Astrocyte (in vitro differentiated cells and primary cell): ENCODE measurements at regions not wholly inside any gene's neighbourhood (a gene's known extent, or its start where the extent isn't known, plus 50 kb on each side); places are given as distances from the start of the nearest gene placed in this dataset.

Source experiments
- EZH2 ChIP-seq: IDR thresholded peaks from 2 replicates; pipeline ENCODE4 v1.6.1; 2012; ENCODE audit warnings: mild to moderate bottlenecking, low read length, inconsistent platforms; ENCODE audit not compliant: insufficient read depth
- TF ChIP-seq, protein P1 (sequence below): IDR thresholded peaks from 2 replicates; pipeline ENCODE4 v1.5.1; 2011; ENCODE audit warnings: low read depth, mild to moderate bottlenecking, inconsistent platforms, low read length, moderate library complexity; ENCODE audit not compliant: insufficient read depth

DNA sequence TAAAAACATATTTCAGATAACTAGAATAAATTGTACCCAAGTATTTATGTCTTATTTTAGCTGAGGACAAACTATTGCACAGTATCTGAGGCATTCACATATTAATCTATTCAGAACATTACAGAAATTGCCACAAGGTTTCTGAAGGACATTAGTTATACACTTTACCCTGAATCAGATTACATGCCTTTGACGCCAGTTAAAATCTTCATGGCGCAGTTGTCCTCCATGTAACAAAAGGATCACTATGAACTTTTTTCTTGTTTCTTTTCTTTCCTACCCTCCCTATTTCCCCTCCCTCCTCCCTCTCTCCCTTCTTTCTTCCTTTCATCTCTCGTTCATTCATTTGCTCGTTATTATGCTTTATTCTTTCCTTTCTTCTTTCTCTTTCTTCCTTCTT is 176.6 kb upstream of the KITLG start:
- TF ChIP-seq, protein P1, sequence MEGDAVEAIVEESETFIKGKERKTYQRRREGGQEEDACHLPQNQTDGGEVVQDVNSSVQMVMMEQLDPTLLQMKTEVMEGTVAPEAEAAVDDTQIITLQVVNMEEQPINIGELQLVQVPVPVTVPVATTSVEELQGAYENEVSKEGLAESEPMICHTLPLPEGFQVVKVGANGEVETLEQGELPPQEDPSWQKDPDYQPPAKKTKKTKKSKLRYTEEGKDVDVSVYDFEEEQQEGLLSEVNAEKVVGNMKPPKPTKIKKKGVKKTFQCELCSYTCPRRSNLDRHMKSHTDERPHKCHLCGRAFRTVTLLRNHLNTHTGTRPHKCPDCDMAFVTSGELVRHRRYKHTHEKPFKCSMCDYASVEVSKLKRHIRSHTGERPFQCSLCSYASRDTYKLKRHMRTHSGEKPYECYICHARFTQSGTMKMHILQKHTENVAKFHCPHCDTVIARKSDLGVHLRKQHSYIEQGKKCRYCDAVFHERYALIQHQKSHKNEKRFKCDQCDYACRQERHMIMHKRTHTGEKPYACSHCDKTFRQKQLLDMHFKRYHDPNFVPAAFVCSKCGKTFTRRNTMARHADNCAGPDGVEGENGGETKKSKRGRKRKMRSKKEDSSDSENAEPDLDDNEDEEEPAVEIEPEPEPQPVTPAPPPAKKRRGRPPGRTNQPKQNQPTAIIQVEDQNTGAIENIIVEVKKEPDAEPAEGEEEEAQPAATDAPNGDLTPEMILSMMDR, result no peak
- TF ChIP-seq EZH2, result no peak
